Prostate gland (tissue), 1 donor: ENCODE measurements at regions not wholly inside any gene's neighbourhood (a gene's known extent, or its start where the extent isn't known, plus 50 kb on each side); places are given as distances from the start of the nearest gene placed in this dataset.

Experiments
- POLR2A ChIP-seq: fragments of 450-650 bp; IDR thresholded peaks from one replicate; pipeline ENCODE4 v1.6.1; 2016; ENCODE audit warnings: antibody characterized with exemption, mild to moderate bottlenecking
- POLR2AphosphoS5 ChIP-seq: sonication (generic); formaldehyde crosslinking; IDR thresholded peaks from one replicate; pipeline ENCODE4 v1.6.1; 2017; ENCODE audit warnings: antibody characterized with exemption

GRCh38 chr4:36900446-36900987, 344.0 kb upstream of the NWD2 start:
- TF ChIP-seq POLR2A (no peak), POLR2AphosphoS5 (no peak)
